SK-N-SH treated with all-trans-retinoic acid at 6 μM for 48 hours (cell line): ENCODE measurements at regions not wholly inside any gene's neighbourhood (a gene's known extent, or its start where the extent isn't known, plus 50 kb on each side); places are given as distances from the start of the nearest gene placed in this dataset.

Experiments used
- ATAC-seq: fragments of 200-7000 bp; cut with Tn5 transposase; 3 replicates; pipeline ENCODE4 v1.9.1; 2020; ENCODE audit warnings: mild to moderate bottlenecking, moderate library complexity
- ARNTL ChIP-seq: fragments of 450-650 bp; formaldehyde crosslinking; IDR thresholded peaks from 2 replicates; pipeline ENCODE4 v1.5.0; 2020; ENCODE audit warnings: low read depth, mild to moderate bottlenecking, moderate library complexity, borderline replicate concordance
- BACH2 ChIP-seq: fragments of 250-450 bp; sonication (Bioruptor Pico); IDR thresholded peaks from 2 replicates; pipeline ENCODE4 v1.9.0; 2021; ENCODE audit warnings: mild to moderate bottlenecking, borderline replicate concordance
- CSDC2 ChIP-seq: fragments of 250-450 bp; sonication (Bioruptor Pico); IDR thresholded peaks from 2 replicates; pipeline ENCODE4 v1.5.0; 2020; ENCODE audit warnings: mild to moderate bottlenecking, moderate library complexity
- ESRRG ChIP-seq: fragments of 250-450 bp; sonication (Bioruptor Pico); IDR thresholded peaks from 2 replicates; pipeline ENCODE4 v1.6.1; 2021; ENCODE audit warnings: mild to moderate bottlenecking
- GLIS3 ChIP-seq: fragments of 250-450 bp; sonication (Bioruptor Pico); IDR thresholded peaks from 2 replicates; pipeline ENCODE4 v1.5.0; 2020; ENCODE audit warnings: mild to moderate bottlenecking, moderate library complexity
- ISL1 ChIP-seq: fragments of 250-450 bp; sonication (Bioruptor Pico); IDR thresholded peaks from 2 replicates; pipeline ENCODE4 v2.1.2; 2022; ENCODE audit warnings: mild to moderate bottlenecking, moderate library complexity
- OSR1 ChIP-seq: fragments of 250-450 bp; sonication (Bioruptor Pico); IDR thresholded peaks from 2 replicates; pipeline ENCODE4 v1.8.0; 2022; ENCODE audit warnings: moderate library complexity, mild to moderate bottlenecking, inconsistent platforms
- PPARA ChIP-seq: fragments of 250-450 bp; sonication (Bioruptor Pico); IDR thresholded peaks from 2 replicates; pipeline ENCODE4 v1.5.0; 2020; ENCODE audit warnings: mild to moderate bottlenecking, borderline replicate concordance
- RARB ChIP-seq: fragments of 250-450 bp; sonication (Bioruptor Pico); IDR thresholded peaks from 2 replicates; pipeline ENCODE4 v1.8.0; 2021; ENCODE audit warnings: mild to moderate bottlenecking, moderate library complexity
- TCF4 ChIP-seq: fragments of 250-450 bp; sonication (Bioruptor Pico); IDR thresholded peaks from 2 replicates; pipeline ENCODE4 v1.8.0; 2021; ENCODE audit warnings: mild to moderate bottlenecking, moderate library complexity, borderline replicate concordance
- TOX ChIP-seq: fragments of 250-450 bp; sonication (Bioruptor Pico); IDR thresholded peaks from 2 replicates; pipeline ENCODE4 v1.8.0; 2021; ENCODE audit warnings: mild to moderate bottlenecking, moderate library complexity, borderline replicate concordance
- ZC3H10 ChIP-seq: fragments of 250-450 bp; sonication (Bioruptor Pico); IDR thresholded peaks from 2 replicates; pipeline ENCODE4 v1.5.1; 2021; ENCODE audit warnings: mild to moderate bottlenecking, moderate library complexity
- ZFP3 ChIP-seq: fragments of 250-450 bp; sonication (Bioruptor Pico); IDR thresholded peaks from 2 replicates; pipeline ENCODE4 v1.5.0; 2020; ENCODE audit warnings: mild to moderate bottlenecking, moderate library complexity
- ZFP30 ChIP-seq: fragments of 450-650 bp; formaldehyde crosslinking; IDR thresholded peaks from 2 replicates; pipeline ENCODE4 v1.5.0; 2022; ENCODE audit warnings: mild to moderate bottlenecking, moderate library complexity
- ZNF565 ChIP-seq: fragments of 450-650 bp; formaldehyde crosslinking; conservative IDR thresholded peaks from 2 replicates; pipeline ENCODE4 v1.5.0; 2020; ENCODE audit warnings: low read depth, mild to moderate bottlenecking, moderate library complexity
- ZNF70 ChIP-seq: fragments of 450-650 bp; formaldehyde crosslinking; IDR thresholded peaks from 2 replicates; pipeline ENCODE4 v1.5.0; 2020; ENCODE audit warnings: mild to moderate bottlenecking, moderate library complexity
- ZNF8 ChIP-seq: fragments of 450-650 bp; formaldehyde crosslinking; IDR thresholded peaks from 2 replicates; pipeline ENCODE4 v1.5.0; 2020; ENCODE audit warnings: mild to moderate bottlenecking, moderate library complexity
- TF ChIP-seq, protein P1 (sequence below): fragments of 250-450 bp; sonication (Bioruptor Pico); IDR thresholded peaks from 2 replicates; pipeline ENCODE4 v1.8.0; 2021; ENCODE audit warnings: low read depth, mild to moderate bottlenecking, moderate library complexity, borderline replicate concordance
- TF ChIP-seq, protein P2 (sequence below): fragments of 250-450 bp; sonication (Bioruptor Pico); IDR thresholded peaks from 2 replicates; pipeline ENCODE4 v1.5.1; 2020; ENCODE audit warnings: low read depth, mild to moderate bottlenecking, moderate library complexity
- TF ChIP-seq, protein P3 (sequence below): fragments of 250-450 bp; sonication (Bioruptor Pico); IDR thresholded peaks from 2 replicates; pipeline ENCODE4 v1.5.1; 2021; ENCODE audit warnings: mild to moderate bottlenecking, moderate library complexity
- TF ChIP-seq, protein P4 (sequence below): fragments of 250-450 bp; sonication (Bioruptor Pico); IDR thresholded peaks from 2 replicates; pipeline ENCODE4 v1.5.0; 2020; ENCODE audit warnings: mild to moderate bottlenecking, moderate library complexity

DNA sequence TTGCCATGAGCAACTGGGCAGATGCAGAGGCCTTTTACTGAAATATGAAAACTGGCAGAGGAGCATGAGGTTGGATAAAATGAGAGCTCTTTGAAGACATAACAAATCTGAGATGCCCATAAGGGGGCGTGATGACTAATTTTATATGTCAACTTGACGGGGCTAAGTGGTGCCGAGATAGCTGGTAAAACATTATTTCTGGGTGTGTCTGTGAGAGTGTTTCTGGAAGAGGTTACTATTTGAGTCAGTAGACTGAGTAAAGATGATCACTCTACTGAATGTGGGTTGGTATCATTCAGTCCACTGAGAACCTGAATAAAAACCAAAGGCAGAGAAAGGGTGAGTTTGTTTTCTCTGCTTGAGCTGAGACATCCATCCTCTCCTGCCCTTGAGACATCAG is 454.2 kb downstream of the NPIPA7 start:
- ATAC-seq, result no peak

DNA sequence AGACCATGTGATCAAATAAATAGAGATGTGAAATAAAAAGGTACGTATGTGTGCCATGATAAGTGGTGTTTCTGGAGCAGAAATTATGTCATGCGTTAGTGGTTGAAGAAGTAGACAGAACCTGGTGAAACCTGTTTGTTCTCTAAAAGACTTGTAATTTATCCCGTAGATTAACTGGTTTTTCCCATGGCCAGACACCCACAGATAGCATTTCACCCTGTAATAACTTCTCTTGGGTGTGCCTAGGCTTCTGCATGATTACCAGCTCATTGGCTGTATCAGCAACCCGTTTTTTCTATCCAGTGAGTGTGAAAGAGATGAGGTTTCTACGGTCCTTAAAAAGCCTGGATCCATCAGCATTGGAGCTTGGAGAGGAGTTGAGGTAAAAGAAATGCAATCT is 471.3 kb downstream of the NPIPA7 start:
- no peak for ATAC-seq
- TF ChIP-seq ARNTL (CRISPR knock-in tag) (no peak), ZC3H10 (no peak), TOX (no peak), ZFP3 (no peak), TCF4 (CRISPR knock-in tag) (no peak), CSDC2 (no peak), ZNF70 (no peak), PPARA (CRISPR knock-in tag) (no peak), ESRRG (CRISPR knock-in tag) (no peak), GLIS3 (CRISPR knock-in tag) (no peak), ISL1 (no peak)
- TF ChIP-seq, protein P1, sequence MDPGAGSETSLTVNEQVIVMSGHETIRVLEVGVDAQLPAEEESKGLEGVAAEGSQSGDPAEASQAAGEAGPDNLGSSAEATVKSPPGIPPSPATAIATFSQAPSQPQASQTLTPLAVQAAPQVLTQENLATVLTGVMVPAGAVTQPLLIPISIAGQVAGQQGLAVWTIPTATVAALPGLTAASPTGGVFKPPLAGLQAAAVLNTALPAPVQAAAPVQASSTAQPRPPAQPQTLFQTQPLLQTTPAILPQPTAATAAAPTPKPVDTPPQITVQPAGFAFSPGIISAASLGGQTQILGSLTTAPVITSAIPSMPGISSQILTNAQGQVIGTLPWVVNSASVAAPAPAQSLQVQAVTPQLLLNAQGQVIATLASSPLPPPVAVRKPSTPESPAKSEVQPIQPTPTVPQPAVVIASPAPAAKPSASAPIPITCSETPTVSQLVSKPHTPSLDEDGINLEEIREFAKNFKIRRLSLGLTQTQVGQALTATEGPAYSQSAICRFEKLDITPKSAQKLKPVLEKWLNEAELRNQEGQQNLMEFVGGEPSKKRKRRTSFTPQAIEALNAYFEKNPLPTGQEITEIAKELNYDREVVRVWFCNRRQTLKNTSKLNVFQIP (CRISPR knock-in tag), result no peak
- TF ChIP-seq, protein P2, sequence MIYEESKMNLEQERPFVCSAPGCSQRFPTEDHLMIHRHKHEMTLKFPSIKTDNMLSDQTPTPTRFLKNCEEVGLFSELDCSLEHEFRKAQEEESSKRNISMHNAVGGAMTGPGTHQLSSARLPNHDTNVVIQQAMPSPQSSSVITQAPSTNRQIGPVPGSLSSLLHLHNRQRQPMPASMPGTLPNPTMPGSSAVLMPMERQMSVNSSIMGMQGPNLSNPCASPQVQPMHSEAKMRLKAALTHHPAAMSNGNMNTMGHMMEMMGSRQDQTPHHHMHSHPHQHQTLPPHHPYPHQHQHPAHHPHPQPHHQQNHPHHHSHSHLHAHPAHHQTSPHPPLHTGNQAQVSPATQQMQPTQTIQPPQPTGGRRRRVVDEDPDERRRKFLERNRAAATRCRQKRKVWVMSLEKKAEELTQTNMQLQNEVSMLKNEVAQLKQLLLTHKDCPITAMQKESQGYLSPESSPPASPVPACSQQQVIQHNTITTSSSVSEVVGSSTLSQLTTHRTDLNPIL (CRISPR knock-in tag), result no peak
- TF ChIP-seq, protein P3, sequence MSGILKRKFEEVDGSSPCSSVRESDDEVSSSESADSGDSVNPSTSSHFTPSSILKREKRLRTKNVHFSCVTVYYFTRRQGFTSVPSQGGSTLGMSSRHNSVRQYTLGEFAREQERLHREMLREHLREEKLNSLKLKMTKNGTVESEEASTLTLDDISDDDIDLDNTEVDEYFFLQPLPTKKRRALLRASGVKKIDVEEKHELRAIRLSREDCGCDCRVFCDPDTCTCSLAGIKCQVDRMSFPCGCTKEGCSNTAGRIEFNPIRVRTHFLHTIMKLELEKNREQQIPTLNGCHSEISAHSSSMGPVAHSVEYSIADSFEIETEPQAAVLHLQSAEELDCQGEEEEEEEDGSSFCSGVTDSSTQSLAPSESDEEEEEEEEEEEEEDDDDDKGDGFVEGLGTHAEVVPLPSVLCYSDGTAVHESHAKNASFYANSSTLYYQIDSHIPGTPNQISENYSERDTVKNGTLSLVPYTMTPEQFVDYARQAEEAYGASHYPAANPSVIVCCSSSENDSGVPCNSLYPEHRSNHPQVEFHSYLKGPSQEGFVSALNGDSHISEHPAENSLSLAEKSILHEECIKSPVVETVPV (CRISPR knock-in tag), result no peak
- TF ChIP-seq, protein P4, sequence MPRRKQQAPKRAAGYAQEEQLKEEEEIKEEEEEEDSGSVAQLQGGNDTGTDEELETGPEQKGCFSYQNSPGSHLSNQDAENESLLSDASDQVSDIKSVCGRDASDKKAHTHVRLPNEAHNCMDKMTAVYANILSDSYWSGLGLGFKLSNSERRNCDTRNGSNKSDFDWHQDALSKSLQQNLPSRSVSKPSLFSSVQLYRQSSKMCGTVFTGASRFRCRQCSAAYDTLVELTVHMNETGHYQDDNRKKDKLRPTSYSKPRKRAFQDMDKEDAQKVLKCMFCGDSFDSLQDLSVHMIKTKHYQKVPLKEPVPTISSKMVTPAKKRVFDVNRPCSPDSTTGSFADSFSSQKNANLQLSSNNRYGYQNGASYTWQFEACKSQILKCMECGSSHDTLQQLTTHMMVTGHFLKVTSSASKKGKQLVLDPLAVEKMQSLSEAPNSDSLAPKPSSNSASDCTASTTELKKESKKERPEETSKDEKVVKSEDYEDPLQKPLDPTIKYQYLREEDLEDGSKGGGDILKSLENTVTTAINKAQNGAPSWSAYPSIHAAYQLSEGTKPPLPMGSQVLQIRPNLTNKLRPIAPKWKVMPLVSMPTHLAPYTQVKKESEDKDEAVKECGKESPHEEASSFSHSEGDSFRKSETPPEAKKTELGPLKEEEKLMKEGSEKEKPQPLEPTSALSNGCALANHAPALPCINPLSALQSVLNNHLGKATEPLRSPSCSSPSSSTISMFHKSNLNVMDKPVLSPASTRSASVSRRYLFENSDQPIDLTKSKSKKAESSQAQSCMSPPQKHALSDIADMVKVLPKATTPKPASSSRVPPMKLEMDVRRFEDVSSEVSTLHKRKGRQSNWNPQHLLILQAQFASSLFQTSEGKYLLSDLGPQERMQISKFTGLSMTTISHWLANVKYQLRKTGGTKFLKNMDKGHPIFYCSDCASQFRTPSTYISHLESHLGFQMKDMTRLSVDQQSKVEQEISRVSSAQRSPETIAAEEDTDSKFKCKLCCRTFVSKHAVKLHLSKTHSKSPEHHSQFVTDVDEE (CRISPR knock-in tag), result no peak

More for the DNA sequence above, 454.2 kb downstream of the NPIPA7 start:
- TF ChIP-seq, protein P3 (CRISPR knock-in tag), result no peak
- TF ChIP-seq ZFP3 (no peak), ZNF565 (no peak), CSDC2 (no peak), ESRRG (CRISPR knock-in tag) (no peak), OSR1 (CRISPR knock-in tag) (no peak), ARNTL (CRISPR knock-in tag) (no peak), RARB (CRISPR knock-in tag) (no peak), GLIS3 (CRISPR knock-in tag) (no peak), ZFP30 (CRISPR knock-in tag) (no peak), TOX (no peak), ZC3H10 (no peak)
- TF ChIP-seq, protein P2 (CRISPR knock-in tag), result no peak

DNA sequence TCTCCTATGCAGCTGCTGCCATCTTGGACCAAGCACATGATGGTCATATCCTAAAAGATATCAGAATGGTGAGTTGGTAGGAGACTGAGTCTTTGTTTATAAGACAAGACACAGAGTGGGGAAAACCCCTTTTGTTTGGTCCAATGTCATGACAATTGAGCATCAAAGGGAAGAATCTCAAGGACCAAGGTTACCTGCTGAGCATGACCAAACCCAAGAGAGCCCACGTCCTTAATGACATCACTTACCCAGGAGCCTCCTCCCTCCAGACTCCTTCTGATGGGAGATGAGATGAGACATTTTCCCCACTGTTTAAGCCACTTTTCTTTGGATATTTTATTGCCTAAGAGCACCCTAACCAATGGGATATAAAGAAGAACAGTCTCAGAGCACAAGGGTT is 478.1 kb downstream of the NPIPA7 start:
- no peak for ATAC-seq
- TF ChIP-seq GLIS3 (CRISPR knock-in tag) (no peak), RARB (CRISPR knock-in tag) (no peak), BACH2 (no peak), ARNTL (CRISPR knock-in tag) (no peak), ZC3H10 (no peak), ZNF70 (no peak), ZNF8 (CRISPR knock-in tag) (no peak)
- TF ChIP-seq, protein P3 (CRISPR knock-in tag), result no peak
- TF ChIP-seq, protein P4 (CRISPR knock-in tag), result no peak
- TF ChIP-seq, protein P2 (CRISPR knock-in tag), result no peak
